Stimulated activated CD4-positive, alpha-beta T cell treated with anti-CD3 and anti-CD28 coated beads, Interleukin-4, amount 100 ng/mL, for 48 hours (primary cell): ENCODE measurements at regions not wholly inside any gene's neighbourhood (a gene's known extent, or its start where the extent isn't known, plus 50 kb on each side); places are given as distances from the start of the nearest gene placed in this dataset.

Experiments
- DNase-seq, 2 donors: peaks; one replicate each; pipeline ENCODE4 v3.0.0-alpha.2; 2020; ENCODE audit warnings: low read depth in 2 of 2

DNA sequence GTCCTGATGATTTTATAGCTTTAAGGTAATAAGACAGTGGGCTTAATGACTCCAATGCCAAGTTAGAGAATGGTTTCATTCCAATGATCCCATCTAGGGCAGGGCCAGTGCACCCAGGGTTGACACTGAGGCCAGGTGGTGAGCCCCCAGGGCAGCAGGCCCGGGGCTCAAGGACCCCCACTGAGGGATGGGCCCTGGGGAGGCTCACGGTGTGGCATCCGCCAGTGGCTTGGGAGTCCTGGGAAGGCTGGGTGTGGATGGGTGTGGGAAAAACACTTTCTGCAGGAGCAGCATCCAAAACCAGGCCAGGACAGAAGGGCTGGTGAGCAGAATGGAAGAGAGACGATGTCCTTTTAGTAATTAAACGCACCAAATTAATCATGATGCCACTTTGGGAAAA lies 626.3 kb downstream of the TBC1D22A start:
- no peak for DNase-seq

DNA sequence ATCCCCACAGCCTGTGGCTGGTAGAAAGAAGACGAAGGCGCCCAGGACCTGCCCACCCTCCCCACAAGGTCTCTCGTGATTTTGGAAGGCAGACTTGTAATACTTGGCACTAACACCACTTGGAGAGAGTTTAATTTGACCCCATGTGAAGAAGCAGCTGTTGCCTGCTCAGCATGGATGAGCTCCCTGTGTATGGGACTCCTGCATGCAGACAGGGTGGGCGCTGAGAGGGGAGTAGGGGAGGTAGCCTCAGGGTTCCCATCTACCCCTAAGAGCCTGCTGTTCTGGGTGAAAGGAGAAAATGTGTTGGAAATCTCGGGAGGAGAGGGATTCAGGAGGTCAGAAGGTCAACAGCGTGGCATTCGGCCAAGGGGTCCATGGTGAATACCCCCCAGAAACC lies 625.9 kb downstream of the TBC1D22A start:
- no peak for DNase-seq

DNA sequence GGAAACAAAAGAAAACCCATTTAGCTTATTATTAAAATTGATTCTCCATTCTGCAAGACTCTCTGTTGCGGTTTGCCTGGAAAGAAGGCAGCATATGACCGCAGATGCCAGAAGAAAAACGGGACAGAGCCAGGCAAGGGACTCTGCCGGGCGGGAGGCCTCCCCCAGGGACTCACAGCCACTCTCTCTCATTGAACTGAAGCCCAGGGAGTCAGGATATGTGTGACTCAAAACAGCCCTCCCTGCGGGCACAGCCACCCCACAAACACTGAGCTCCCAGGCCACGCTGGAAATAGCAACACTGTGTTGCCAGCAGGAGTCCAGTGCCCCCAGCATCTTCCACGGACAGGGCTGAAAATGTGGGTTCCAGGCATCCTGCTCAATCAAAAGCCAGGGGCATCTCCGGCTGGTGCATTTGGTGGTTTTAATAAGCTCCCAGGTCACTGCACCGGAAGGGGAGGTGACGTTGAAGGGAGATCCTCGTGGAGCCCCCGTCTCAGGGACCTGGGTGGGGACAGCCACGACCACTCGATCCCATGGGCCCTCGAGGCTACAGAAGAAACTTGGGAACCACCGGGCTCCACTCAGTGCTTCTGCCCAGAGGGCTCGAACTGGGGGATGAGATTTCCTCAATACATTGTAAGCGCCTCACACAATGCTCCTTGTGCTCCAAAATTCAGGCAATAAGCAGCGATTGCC lies 624.5 kb downstream of the TBC1D22A start:
- no peak for DNase-seq

DNA sequence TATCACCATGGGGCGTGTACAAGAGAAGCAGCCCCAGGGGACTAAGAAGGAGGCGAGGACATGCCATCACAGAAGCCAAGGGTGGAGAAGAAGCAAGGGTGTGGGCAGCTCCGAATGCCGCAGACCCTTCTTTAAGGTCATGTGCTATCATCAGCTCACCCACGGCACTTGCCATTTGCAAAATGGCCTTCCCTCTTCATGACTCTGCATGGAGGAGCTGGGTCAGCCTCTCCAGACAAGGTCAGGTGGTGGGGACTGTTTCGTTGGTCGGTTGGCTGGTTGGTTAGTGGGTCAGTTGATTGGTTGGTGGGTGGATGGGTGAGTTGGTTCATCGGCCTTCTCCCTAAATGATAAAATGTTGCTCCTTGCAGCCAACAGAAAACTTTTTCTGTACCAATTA lies 622.5 kb downstream of the TBC1D22A start:
- DNase-seq = no peak

DNA sequence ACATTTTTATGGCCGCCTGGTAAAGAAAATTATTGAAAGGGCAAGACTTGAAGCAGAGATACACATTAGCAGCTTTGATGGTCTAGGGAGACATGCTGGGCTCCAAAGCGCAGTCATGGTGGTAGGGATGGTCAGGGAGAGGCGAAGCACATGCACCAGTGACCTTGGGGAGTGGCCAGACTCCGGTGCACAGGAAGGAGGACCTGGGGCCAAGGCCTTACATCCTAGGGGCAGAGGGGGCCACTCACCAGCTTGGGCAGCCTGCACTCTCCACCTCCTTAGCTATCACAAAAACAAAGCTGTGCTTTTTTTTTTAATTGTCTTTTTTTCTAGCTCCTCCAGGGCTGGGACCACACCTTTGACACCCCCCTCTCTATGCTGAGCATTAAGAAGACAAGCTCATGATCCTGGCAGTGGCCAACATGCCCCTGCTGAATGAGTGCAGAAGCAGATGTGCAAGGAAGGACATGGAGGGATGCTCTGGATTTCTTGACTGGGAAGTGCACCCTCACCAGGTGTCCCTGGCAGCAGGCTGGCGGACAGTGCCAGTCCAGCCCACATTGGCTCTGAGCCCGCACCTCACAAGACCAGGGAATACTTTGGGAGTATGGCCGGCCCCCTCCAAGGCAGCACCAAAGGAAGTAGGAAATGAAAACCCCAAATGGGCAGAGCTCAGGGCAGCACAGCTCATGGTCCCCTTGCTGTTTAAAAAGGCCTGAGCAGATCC lies 619.9 kb downstream of the TBC1D22A start:
- no peak for DNase-seq

DNA sequence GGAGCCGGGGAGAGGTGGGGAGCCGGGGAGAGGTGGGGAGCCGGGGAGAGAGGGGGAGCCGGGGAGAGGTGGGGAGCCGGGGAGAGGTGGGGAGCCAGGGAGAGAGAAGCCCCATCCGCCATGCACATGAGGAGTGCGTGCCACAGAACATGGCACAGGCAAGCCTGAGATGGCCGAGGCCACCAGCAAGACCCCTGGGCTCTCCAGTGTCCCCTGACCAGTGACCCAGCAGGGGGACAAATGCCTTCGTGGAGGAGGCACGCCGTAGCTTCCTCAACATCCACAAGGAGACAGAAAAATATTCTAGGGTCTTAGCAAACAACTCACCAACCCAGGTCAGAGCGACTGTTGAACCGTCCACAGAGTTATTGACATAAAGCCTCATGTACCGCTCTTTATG lies 618.8 kb downstream of the TBC1D22A start:
- no peak for DNase-seq

DNA sequence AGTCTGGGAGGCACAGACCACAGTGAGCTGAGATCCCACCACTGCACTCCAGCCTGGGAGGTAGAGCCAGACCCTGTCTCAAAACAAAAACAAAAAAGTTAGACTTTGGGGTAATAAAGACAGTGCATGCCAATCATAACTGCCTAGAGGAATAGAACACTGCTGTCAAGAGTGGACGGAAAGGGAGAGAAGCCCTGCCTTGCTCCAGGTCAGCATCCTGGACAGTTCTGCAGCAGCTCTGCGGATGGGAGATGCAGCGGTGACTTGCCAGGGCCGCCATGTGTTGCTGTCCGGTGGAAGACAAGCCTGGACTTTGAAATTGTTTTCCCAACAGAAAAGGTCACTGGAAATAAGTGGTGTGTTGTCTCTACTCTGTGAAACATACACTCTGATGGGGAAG lies 618.2 kb downstream of the TBC1D22A start:
- DNase-seq = no peak

DNA sequence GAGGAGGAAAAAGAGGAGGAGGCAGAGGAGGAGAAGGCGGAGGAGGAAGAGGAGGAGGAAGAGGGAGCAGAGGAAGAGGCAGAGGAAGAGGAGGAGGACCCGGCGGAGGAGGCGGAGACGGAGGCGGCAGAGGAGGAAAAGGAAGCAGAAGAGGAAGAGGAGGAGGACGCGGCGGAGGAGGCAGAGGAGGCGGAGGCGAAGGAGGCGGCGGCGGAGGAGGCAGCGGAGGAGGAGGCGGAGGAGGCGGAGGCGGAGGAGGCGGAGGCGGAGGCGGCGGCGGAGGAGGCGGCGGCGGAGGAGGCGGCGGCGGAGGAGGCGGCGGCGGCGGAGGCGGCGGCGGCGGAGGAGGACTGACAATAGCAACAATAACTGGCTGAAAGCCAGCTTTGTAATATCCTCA lies 616.6 kb downstream of the TBC1D22A start:
- no peak for DNase-seq

DNA sequence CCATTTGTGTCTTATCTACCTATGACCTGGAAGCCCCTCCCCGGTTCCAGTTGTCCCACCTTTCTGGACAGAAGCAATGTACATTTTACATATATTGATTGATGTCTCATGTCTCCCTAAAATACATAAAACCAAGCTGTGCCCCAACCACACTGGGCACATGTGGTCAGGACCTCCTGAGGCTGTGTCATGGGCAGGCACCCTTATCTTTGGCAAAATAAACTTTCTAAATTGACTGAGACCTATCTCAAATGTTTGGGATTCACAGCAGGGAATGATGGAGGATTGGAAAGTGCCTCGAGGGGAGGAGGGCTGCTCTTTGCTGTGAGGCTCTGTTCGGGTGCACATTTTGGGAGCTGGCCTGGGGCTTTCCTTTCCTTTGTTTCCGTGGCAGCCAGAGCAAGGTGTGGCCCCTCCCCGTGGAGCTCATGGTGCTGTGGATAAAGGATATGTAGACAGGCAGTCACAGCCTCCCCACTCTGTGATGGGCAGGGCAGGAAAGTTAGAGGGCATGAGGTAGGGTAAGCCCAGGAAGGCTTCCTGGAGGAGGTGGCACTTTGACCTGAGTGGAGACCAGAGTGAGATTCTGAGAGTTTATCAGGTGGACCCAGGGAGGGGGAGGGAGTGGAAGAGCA lies 615.6 kb downstream of the TBC1D22A start:
- no peak for DNase-seq

DNA sequence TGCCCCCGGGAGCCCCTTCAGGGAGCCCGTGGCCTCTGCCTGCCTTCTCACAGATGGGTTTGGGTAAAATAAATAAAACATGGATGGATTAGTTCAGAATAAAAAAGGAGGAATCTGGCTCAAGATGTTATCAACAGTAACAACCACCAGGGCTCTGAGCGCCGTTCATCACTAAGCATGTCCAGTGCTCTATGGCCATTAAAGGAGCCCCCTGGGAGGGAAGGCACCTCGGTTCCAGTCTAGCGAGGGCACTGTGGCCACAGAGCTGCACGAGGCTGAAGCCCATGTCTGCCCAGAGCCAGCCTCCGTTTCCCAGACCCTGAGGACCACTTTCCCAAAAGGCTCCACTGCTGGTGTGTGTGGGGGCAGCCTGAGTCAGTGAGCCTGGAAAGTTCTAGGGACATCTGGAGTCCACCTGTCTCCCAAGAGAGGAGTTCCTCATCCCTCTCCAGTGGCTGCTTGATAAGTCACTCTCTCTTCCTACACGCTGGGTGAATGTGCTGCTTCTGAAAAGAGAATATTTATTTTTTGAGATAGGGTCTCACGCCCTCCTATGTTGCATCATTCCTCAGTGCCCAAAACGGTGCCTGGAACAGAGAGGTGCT lies 614.6 kb downstream of the TBC1D22A start:
- DNase-seq = no peak

DNA sequence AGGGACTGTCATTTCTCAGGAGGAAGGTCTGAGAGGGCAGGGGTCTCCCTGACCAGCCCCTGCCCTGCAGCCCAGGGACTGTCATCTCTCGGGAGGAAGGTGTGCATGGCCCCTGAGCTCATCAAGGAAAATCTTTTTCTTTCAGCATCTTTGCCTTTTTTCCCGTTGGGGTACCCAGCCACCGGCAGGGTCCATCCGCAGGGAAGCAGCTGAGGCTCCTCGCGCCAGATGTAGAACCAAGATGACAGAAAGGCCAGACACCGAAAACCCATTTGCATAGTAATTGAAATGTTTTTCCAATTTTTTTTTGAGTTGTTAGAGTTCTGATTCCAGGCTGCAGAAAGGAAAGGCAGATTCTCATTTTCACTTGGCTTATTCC lies 613.9 kb downstream of the TBC1D22A start:
- no peak for DNase-seq

DNA sequence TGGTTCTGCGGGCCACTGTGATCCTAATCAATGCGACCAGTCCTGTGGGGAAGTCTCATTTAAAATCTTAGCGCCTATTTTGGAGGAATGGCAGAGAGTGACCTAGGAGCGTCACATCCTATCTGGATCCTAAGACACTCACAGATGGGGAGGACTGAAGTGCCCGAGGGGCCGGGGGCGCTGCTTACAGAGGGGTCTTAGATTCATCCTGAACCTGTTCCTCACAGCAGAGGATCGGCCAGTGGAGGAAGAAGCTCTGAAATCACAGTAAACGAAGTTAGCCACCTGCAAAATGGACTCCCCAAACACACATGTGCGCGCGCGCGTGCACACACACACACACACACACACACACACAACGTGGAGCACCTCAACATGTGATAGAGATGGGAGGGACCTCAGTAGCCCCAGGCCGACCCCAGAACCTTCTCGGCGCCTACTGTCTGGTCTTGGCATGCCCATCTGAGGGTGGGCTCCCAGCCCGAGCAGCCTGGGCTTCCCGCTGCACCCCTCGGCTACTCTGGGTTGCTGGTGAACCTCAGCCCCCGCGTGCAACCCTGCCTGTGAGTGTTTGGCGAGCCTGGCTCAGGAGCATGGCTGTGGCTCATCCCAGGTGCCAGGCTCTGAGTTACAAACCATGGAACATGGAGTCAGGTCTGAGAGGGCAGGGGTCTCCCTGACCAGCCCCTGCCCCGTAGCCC lies 613.3 kb downstream of the TBC1D22A start:
- DNase-seq = no peak

DNA sequence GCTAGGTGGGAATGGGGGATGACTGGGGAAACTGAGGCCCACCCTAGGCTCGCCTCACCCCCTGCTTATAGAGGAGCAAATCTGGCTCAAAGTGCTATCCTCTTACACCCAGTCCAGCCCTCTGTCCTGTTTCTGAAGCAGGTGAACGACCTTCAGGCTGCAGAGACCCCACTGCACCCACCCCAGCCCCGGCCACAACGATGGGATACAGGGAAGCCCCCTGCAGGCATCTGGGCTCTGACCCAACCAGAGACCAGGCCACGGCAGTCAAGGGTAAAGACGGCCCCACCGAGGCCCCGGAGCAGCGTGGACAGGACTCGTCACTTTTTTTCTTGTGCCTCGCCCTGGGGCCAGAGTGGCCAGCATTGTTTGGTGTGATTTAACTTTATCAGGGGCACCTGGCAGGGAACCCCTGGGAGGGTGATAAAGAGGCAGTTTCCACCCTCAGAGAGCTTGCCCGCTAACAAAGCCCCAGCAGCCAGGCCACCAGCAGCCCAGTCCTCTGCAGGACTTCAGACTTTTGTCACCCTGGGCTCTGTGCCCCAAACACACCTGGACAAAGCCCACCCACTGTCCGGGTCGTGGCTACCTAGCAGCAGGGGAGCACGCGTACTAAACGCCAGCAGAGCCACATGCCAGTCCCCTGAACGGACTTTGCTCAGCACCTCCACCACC lies 612.6 kb downstream of the TBC1D22A start:
- no peak for DNase-seq

DNA sequence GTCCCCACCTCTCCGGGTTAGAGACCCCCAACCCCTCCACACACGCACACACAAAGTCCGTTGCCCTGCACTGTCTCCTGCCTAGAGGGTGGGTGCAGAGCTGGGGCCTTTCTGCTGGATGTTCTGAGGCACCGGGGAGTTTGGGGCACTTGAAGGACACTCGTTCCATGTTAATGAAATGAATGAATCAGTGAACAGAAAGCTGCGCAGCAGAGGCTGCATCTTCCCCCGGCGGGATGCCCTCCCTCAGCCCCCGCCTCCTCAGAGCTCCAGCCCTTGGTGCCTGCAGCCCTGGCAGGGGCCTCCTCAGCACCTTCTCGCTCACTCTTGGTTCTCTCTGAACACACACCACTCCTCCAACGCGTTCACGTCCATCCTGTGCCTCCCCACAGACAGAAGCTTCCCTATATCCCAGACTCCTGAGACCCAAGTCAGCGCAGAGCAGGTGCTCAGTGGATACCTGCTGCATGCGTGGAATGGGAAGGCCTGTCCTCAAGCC lies 611.9 kb downstream of the TBC1D22A start:
- no peak for DNase-seq

DNA sequence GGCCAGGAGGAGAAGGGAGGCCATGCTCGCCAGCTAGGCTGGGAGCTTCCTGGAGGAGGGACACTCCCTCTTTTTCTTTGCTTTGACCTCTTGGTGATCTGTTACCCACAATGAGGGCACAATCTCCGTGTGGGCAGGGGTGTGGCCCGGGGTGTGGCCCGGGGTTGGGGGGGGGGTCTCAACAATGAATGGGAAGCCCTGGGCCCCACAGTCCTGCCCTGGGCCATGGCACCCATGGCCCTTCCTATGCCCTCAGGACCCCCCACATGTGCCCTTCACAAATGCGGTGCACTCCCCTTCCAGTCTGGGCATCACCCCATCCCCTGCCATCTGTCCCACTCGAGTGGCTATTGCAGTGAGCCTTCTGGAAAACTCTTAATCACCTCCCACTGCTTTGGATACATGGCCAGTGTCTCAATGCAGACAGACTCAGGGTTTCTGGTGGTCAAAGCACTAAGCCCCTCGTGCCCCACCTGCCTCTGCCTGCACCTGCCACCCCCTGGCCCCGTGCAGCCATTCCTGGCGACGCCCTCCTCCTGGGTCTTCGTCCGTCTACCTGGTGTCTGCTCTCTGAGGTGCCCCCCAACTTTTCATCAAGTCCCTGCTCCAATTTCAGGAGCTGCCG lies 611.3 kb downstream of the TBC1D22A start:
- DNase-seq = no peak

DNA sequence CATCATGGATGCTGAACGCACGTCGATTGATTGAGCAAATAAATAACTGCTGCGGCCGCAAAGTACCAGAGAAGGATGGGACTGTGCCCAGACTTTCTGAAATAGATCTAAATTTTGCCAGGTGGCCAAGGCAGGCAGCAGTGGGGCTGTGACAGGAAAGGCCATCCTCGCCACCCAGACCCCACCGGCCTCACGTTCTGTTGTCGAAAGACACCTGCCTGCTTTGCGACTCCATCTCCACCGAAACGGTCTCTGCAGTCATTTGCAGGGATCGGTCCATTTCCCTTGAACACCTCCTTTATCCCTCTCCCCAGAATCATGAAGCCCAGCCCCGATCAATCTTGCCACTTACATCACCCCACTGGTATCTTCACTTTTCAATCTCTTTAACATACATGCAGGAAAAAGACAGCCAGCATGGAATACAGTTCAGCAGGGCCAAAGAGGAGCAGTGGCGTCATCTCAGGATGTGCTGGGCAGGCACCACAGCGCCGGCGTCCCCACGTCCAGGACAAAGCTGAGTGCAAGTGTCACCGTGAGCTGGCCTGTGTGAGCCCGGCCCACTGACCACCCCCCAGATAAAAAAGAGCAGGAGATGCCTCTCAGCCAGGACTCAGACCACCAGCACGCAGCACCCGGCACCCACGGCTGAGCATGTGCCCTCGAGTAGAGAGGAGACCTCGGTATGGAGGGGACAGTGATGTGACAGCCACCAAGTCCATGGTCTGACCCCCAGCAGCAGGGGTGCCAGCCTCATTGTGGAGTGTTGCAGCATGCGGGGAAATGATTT lies 610.3 kb downstream of the TBC1D22A start:
- DNase-seq = no peak

DNA sequence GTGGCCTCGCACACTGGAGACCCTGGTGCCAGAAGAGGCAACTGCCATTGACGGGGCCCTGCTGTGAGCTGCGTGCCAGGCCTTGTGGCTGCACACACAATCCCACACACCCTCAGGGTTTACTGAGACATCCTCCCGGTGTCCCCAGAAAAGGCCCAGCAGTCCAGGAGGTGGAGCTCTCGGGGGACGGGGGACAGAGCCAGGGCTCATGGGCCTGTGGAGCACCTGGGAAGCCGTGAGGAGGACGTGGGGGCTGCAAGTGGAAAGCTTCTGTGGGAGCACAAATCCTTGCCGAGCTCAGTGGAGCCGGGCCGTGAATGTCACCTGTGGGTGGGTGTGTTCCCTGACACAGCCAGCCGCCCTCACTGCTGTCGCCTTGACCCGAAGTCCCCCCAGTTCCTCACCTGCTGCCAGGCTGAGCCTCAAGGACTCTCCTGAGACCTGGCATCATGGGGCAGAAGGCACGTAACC lies 609.7 kb downstream of the TBC1D22A start:
- DNase-seq = no peak

DNA sequence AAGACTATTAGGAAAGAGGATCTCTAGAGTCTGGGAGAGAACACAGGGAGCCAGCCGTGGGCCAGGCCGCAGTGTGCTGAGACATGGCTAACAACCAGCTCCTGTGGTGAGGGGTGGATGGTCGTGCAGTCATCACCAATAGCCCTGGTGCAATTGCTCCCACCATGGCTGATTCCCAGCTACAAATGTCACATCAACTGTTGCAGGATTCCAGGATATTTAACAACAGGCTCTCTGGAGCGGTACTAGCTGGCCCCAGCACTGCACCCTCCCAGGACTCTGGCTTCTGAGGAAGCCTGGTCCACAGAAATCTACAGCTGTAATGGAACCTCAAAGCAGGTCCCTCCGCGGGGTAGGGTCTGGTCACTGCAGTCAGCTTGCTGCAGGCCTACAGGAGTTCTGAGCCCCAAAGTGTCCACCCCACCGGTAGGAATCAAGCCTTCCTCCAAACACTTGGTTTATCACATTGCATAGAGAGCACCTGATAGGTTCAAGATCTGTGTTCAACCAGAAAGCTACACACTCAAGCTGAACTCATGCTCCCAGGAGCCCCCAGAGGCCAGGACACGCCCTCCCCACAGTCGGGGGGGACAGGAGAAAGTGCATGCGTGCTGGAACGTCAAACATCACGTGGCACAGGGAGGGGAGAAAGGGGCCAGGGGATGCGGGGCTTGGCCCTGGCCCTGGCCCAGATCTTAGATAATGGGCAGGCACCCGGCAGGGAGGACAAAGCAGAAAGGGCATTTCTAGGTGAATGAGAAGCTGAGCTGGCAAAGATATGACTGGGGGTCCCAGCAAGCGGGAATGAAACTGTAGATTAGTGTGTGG lies 609.0 kb downstream of the TBC1D22A start:
- DNase-seq = no peak
